ENCODE measurements at regions not wholly inside any gene's neighbourhood (a gene's known extent, or its start where the extent isn't known, plus 50 kb on each side); places are given as distances from the start of the nearest gene placed in this dataset.
"Not testable (repeated sequence)": the region's sequence is repeated elsewhere in the genome, so short reads cannot be mapped to it uniquely, and the experiment has no call there.

DNA sequence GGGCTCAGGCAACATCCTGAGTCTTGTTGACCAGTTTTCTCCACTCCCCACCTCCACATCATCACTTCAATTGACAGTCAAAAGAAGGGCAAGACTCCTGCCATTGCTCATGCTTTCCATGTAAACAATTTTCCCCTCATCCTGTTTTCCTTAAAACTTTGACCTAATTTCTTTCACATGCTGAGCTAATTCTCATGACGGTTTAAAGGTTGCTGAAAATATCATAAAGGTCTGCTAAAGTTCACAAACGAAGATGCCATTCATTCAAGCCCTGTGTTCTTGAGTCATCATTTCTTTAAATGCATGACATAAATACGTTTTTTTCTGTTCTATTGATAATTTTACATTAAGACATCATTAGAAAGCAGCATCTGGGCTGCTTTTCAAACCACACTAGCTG is 353.9 kb downstream of the NKX6-1 start:
- CTCF ChIA-PET = no interaction called here
- no peaks in the 10 kb centered on the region for H4K20me1 ChIP-seq (ENCODE audit: insufficient read depth)
- H3K27ac ChIP-seq = no peak overlapping the region
- no peaks in the 10 kb centered on the region for H3K79me2 ChIP-seq (ENCODE audit: low read depth)
- no peak for DNase-seq
- no peaks in the 10 kb centered on the region for H3F3A ChIP-seq (ENCODE audit: insufficient read depth, low read depth)
- H3K27me3 ChIP-seq (ENCODE audit: insufficient read depth, low read depth) = no peaks in the 10 kb centered on the region
- H3K4me1 ChIP-seq (replicated peaks; ENCODE audit: insufficient read depth) = no peaks in the 10 kb centered on the region
- no peaks in the 10 kb centered on the region for H3K9me2 ChIP-seq (ENCODE audit: insufficient read depth)
- H3K4me2 ChIP-seq = no peak overlapping the region
- BruUV-seq (replicated peaks) = no TSS peak
- POLR2A ChIA-PET (ENCODE audit: unreplicated experiment) = no interaction called here
- intact Hi-C loops (cut with micrococcal nuclease; ENCODE audit: unreplicated experiment) = no loop called here
- TF ChIP-seq, protein P1, sequence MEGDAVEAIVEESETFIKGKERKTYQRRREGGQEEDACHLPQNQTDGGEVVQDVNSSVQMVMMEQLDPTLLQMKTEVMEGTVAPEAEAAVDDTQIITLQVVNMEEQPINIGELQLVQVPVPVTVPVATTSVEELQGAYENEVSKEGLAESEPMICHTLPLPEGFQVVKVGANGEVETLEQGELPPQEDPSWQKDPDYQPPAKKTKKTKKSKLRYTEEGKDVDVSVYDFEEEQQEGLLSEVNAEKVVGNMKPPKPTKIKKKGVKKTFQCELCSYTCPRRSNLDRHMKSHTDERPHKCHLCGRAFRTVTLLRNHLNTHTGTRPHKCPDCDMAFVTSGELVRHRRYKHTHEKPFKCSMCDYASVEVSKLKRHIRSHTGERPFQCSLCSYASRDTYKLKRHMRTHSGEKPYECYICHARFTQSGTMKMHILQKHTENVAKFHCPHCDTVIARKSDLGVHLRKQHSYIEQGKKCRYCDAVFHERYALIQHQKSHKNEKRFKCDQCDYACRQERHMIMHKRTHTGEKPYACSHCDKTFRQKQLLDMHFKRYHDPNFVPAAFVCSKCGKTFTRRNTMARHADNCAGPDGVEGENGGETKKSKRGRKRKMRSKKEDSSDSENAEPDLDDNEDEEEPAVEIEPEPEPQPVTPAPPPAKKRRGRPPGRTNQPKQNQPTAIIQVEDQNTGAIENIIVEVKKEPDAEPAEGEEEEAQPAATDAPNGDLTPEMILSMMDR (conservative IDR thresholded peaks at IDR 0.05) = no peak
- no peak for TF ChIP-seq EZH2 (IDR thresholded peaks at IDR 0.05; ENCODE audit: low read depth)
- no peaks in the 10 kb centered on the region for H3K9me3 ChIP-seq (ENCODE audit: insufficient read depth, low read depth)
- H3K36me3 ChIP-seq (ENCODE audit: low read depth) = no peaks in the 10 kb centered on the region
- no peak overlapping the region for H3K4me3 ChIP-seq
- H2AFZ ChIP-seq = 0 out of 2 replicates have a peak overlapping the region, but pooled peaks have one; percentile 27

DNA sequence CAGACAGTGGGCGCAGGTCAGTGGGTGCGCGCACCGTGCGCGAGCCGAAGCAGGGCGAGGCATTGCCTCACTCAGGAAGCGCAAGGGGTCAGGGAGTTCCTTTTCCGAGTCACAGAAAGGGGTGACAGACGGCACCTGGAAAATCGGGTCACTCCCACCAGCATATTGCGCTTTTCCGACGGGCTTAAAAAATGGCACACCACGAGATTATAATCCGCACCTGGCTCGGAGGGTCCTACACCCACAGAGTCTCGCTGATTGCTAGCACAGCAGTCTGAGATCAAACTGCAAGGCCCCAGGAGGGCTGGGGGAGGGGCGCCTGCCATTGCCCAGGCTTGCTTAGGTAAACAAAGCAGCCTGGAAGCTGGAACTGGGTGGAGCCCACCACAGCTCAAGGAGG is 372.2 kb downstream of the NKX6-1 start:
- POLR2A ChIA-PET (ENCODE audit: unreplicated experiment); H3K4me2 ChIP-seq; CTCF ChIA-PET; H3K27me3 ChIP-seq (ENCODE audit: insufficient read depth, low read depth); H3K9me3 ChIP-seq (ENCODE audit: insufficient read depth, low read depth); H2AFZ ChIP-seq; BruUV-seq (replicated peaks); H3K36me3 ChIP-seq (ENCODE audit: low read depth); H3K4me3 ChIP-seq; H3K9me2 ChIP-seq (ENCODE audit: insufficient read depth); H3F3A ChIP-seq (ENCODE audit: insufficient read depth, low read depth); H4K20me1 ChIP-seq (ENCODE audit: insufficient read depth); DNase-seq; intact Hi-C loops (cut with micrococcal nuclease; ENCODE audit: unreplicated experiment); H3K4me1 ChIP-seq (replicated peaks; ENCODE audit: insufficient read depth); H3K79me2 ChIP-seq (ENCODE audit: low read depth); H3K27ac ChIP-seq: not testable (repeated sequence)

DNA sequence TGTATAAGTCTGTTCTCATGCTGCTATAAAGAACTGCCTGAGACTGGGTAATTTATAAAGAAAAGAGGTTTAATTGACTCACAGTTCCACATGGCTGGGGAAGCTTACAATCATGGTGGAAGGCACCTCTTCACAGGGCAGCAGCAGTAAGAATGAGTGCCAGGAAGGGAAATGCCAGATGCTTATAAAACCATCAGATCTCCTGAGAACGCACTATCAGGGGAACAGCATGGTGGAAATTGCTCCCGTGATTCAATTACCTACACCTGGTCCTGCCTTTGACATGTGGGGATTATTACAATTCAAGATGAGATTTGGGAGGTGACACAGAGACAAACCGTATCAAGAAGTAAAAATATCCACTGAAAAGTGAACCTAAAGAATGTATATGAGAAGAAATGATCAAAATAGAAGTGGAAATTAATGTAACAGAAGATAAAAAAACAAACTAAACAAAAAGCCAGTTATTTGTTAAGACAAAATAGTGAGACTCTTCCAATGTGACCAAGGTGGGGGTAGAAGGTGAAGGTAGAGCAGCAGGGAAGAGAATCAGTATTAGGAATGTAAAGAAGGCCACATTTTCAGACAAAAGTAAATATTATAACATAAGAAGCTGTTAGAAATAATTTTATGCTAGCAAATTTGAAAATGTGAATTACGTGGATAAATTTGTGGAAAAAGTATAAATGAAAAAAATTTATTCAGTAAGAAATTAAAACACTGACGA is 372.9 kb downstream of the NKX6-1 start:
- no peaks in the 10 kb centered on the region for H3K9me2 ChIP-seq (ENCODE audit: insufficient read depth)
- BruUV-seq (replicated peaks) = no TSS peak
- H4K20me1 ChIP-seq (ENCODE audit: insufficient read depth) = no peaks in the 10 kb centered on the region
- no peak overlapping the region for H2AFZ ChIP-seq
- no peak for TF ChIP-seq EZH2 (IDR thresholded peaks at IDR 0.05; ENCODE audit: low read depth)
- TF ChIP-seq, protein P1 (conservative IDR thresholded peaks at IDR 0.05) = no peak
- no peak overlapping the region for H3K4me3 ChIP-seq
- no peaks in the 10 kb centered on the region for H3F3A ChIP-seq (ENCODE audit: insufficient read depth, low read depth)
- DNase-seq = no peak
- ChIA-PET POLR2A (ENCODE audit: unreplicated experiment) (no interaction called here), CTCF (no interaction called here)
- no peaks in the 10 kb centered on the region for H3K27me3 ChIP-seq (ENCODE audit: insufficient read depth, low read depth)
- no peaks in the 10 kb centered on the region for H3K36me3 ChIP-seq (ENCODE audit: low read depth)
- no peak overlapping the region for H3K27ac ChIP-seq
- H3K4me2 ChIP-seq = no peak overlapping the region
- no peaks in the 10 kb centered on the region for H3K79me2 ChIP-seq (ENCODE audit: low read depth)
- no peaks in the 10 kb centered on the region for H3K9me3 ChIP-seq (ENCODE audit: insufficient read depth, low read depth)
- intact Hi-C loops (cut with micrococcal nuclease; ENCODE audit: unreplicated experiment) = no loop called here
- H3K4me1 ChIP-seq (replicated peaks; ENCODE audit: insufficient read depth) = no peaks in the 10 kb centered on the region

GRCh38 chr4:84110040-84110439 is 389.1 kb downstream of the NKX6-1 start:
- no peaks in the 10 kb centered on the region for H3K27me3 ChIP-seq (ENCODE audit: insufficient read depth, low read depth)
- CTCF ChIA-PET = no interaction called here
- H3K36me3 ChIP-seq (ENCODE audit: low read depth) = no peaks in the 10 kb centered on the region
- H3K79me2 ChIP-seq (ENCODE audit: low read depth) = no peaks in the 10 kb centered on the region
- H3K4me2 ChIP-seq = no peak overlapping the region
- H3K4me3 ChIP-seq = no peak overlapping the region
- no peaks in the 10 kb centered on the region for H3K9me2 ChIP-seq (ENCODE audit: insufficient read depth)
- POLR2A ChIA-PET (ENCODE audit: unreplicated experiment) = no interaction called here
- H4K20me1 ChIP-seq (ENCODE audit: insufficient read depth) = no peaks in the 10 kb centered on the region
- intact Hi-C loops (cut with micrococcal nuclease; ENCODE audit: unreplicated experiment) = no loop called here
- BruUV-seq (replicated peaks) = no TSS peak
- H3F3A ChIP-seq (ENCODE audit: insufficient read depth, low read depth) = no peaks in the 10 kb centered on the region
- TF ChIP-seq, protein P1 (conservative IDR thresholded peaks at IDR 0.05) = no peak
- no peak for TF ChIP-seq EZH2 (IDR thresholded peaks at IDR 0.05; ENCODE audit: low read depth)
- no peaks in the 10 kb centered on the region for H3K4me1 ChIP-seq (replicated peaks; ENCODE audit: insufficient read depth)
- DNase-seq = no peak
- no peak overlapping the region for H3K27ac ChIP-seq
- no peak overlapping the region for H2AFZ ChIP-seq
- H3K9me3 ChIP-seq (ENCODE audit: insufficient read depth, low read depth) = no peaks in the 10 kb centered on the region

GRCh38 chr4:84101653-84102625 is 397.2 kb downstream of the NKX6-1 start:
- H4K20me1 ChIP-seq (ENCODE audit: insufficient read depth); H3K36me3 ChIP-seq (ENCODE audit: low read depth); H3K4me1 ChIP-seq (replicated peaks; ENCODE audit: insufficient read depth); H3F3A ChIP-seq (ENCODE audit: insufficient read depth, low read depth); H3K27ac ChIP-seq; POLR2A ChIA-PET (ENCODE audit: unreplicated experiment); BruUV-seq (replicated peaks); DNase-seq; H2AFZ ChIP-seq; H3K4me3 ChIP-seq; H3K9me3 ChIP-seq (ENCODE audit: insufficient read depth, low read depth); H3K4me2 ChIP-seq; H3K79me2 ChIP-seq (ENCODE audit: low read depth); H3K27me3 ChIP-seq (ENCODE audit: insufficient read depth, low read depth); H3K9me2 ChIP-seq (ENCODE audit: insufficient read depth); CTCF ChIA-PET; intact Hi-C loops (cut with micrococcal nuclease; ENCODE audit: unreplicated experiment): not testable (repeated sequence)
